Thoracic aorta (tissue), 2 donors: ENCODE measurements at regions not wholly inside any gene's neighbourhood (a gene's known extent, or its start where the extent isn't known, plus 50 kb on each side); places are given as distances from the start of the nearest gene placed in this dataset.
A peak's percentile ranks its signal among the peaks of the same experiment; 100 is the strongest.

Source experiments
- ATAC-seq: fragments of 150-250 bp; one replicate; pipeline ENCODE4 v1.8.0; 2017; ENCODE audit warnings: low read depth; ENCODE audit not compliant: insufficient number of reproducible peaks, low FRiP score
- DNase-seq: peaks from one replicate; pipeline ENCODE4 v3.0.0-alpha.2; 2020; ENCODE audit warnings: low spot score
- H3K27ac ChIP-seq, 2 donors: fragments of 200-600 bp; sonication (generic); 1 replicate in 1 of 2; 2 replicates in 1 of 2; pipeline ENCODE4 v1.5.1; 2016; ENCODE audit warnings: mild to moderate bottlenecking in 2 of 2, moderate library complexity in 2 of 2
- H3K27me3 ChIP-seq: fragments of 200-600 bp; sonication (generic); replicated peaks from 2 replicates; pipeline ENCODE4 v1.6.0; 2016; ENCODE audit warnings: mild to moderate bottlenecking; ENCODE audit not compliant: insufficient read depth
- H3K36me3 ChIP-seq: fragments of 200-600 bp; sonication (generic); one replicate; pipeline ENCODE4 v1.5.1; 2016
- H3K4me1 ChIP-seq, 2 donors: fragments of 200-600 bp; sonication (generic); 1 replicate in 1 of 2; 2 replicates in 1 of 2; pipeline versions ENCODE4 v1.5.1 to v1.6.0; 2016; ENCODE audit warnings: low read depth in 2 of 2, mild to moderate bottlenecking in 1 of 2; ENCODE audit not compliant: control insufficient read depth in 1 of 2
- H3K4me3 ChIP-seq: fragments of 200-600 bp; sonication (generic); 2 replicates; pipeline ENCODE4 v1.5.1; 2016; ENCODE audit warnings: mild to moderate bottlenecking
- H3K9me3 ChIP-seq: fragments of 200-600 bp; sonication (generic); 2 replicates; pipeline ENCODE4 v1.5.1; 2016
- TF ChIP-seq, protein P1 (sequence below): fragments of 200-600 bp; sonication (generic); IDR thresholded peaks from one replicate; pipeline ENCODE4 v1.5.1; 2019; ENCODE audit warnings: antibody characterized with exemption

GRCh38 chr3:26102376-26102775 lies 312.5 kb downstream of the OXSM start:
- Histone ChIP-seq H3K27me3 (no peaks in the 10 kb centered on the region), H3K9me3 (peaks cover 1% of the 10 kb centered on the region), H3K4me3 (no peak overlapping the region), H3K27ac (no peak overlapping the region), H3K4me1 (peaks cover 18 to 48% of the 10 kb centered on the region in 2 donors), H3K36me3 (no peaks in the 10 kb centered on the region)
- no peak for DNase-seq
- TF ChIP-seq, protein P1, sequence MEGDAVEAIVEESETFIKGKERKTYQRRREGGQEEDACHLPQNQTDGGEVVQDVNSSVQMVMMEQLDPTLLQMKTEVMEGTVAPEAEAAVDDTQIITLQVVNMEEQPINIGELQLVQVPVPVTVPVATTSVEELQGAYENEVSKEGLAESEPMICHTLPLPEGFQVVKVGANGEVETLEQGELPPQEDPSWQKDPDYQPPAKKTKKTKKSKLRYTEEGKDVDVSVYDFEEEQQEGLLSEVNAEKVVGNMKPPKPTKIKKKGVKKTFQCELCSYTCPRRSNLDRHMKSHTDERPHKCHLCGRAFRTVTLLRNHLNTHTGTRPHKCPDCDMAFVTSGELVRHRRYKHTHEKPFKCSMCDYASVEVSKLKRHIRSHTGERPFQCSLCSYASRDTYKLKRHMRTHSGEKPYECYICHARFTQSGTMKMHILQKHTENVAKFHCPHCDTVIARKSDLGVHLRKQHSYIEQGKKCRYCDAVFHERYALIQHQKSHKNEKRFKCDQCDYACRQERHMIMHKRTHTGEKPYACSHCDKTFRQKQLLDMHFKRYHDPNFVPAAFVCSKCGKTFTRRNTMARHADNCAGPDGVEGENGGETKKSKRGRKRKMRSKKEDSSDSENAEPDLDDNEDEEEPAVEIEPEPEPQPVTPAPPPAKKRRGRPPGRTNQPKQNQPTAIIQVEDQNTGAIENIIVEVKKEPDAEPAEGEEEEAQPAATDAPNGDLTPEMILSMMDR = no peak
- no peak for ATAC-seq

GRCh38 chr3:26104851-26105251 lies 315.0 kb downstream of the OXSM start:
- H3K4me3 ChIP-seq = no peak overlapping the region
- DNase-seq (no peak), ATAC-seq (no peak)
- no peaks in the 10 kb centered on the region for H3K27me3 ChIP-seq
- peaks cover 12 to 36% of the 10 kb centered on the region in 2 donors for H3K4me1 ChIP-seq
- H3K9me3 ChIP-seq = no peaks in the 10 kb centered on the region
- no peaks in the 10 kb centered on the region for H3K36me3 ChIP-seq
- TF ChIP-seq, protein P1 = no peak
- no peak overlapping the region for H3K27ac ChIP-seq

- Histone ChIP-seq H3K4me3 (no peak overlapping the region), H3K27ac (no peak overlapping the region), H3K36me3 (no peaks in the 10 kb centered on the region), H3K4me1 (peaks cover 8 to 32% of the 10 kb centered on the region in 2 donors), H3K27me3 (no peaks in the 10 kb centered on the region), H3K9me3 (no peaks in the 10 kb centered on the region)
- no peak for DNase-seq
- TF ChIP-seq, protein P1 = no peak
- ATAC-seq = no peak
Measured at GRCh38 chr3:26105261-26105660, 315.4 kb downstream of the OXSM start.

DNA sequence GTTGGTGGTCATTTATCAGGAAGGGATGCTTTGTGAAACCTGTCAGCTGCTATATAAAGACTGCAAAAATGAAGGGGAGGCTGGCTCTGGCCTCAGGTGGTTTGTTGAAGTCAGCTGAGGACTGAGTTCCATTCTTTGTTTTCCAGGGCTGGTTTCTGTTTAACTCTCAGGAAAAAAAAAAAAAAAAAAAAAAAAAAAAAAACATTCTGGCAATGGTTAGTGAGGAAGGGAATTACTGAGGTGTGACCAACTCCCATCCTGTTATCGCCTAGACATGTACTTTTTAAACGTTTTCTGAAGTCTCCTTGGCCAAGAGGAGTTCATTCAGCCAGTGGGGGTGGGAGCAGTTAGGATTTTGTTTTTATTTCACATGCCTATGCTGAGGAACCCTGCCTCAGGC lies 316.3 kb downstream of the OXSM start:
- TF ChIP-seq, protein P1 = no peak
- DNase-seq (no peak), ATAC-seq (peak; percentile 6)
- H3K9me3 ChIP-seq = no peaks in the 10 kb centered on the region
- no peak overlapping the region for H3K4me3 ChIP-seq
- no peak overlapping the region for H3K27ac ChIP-seq
- peaks cover 8 to 28% of the 10 kb centered on the region in 2 donors for H3K4me1 ChIP-seq
- no peaks in the 10 kb centered on the region for H3K27me3 ChIP-seq
- H3K36me3 ChIP-seq = no peaks in the 10 kb centered on the region

- DNase-seq (no peak), ATAC-seq (no peak)
- no peak overlapping the region for H3K27ac ChIP-seq
- TF ChIP-seq, protein P1 = no peak
- no peaks in the 10 kb centered on the region for H3K27me3 ChIP-seq
- H3K36me3 ChIP-seq = no peaks in the 10 kb centered on the region
- no peaks in the 10 kb centered on the region for H3K9me3 ChIP-seq
- peaks cover 8 to 28% of the 10 kb centered on the region in 2 donors for H3K4me1 ChIP-seq
- H3K4me3 ChIP-seq = no peak overlapping the region
Measured at GRCh38 chr3:26108846-26109489, 319.1 kb downstream of the OXSM start.
